ENCODE measurements at regions not wholly inside any gene's neighbourhood (a gene's known extent, or its start where the extent isn't known, plus 50 kb on each side); places are given as distances from the start of the nearest gene placed in this dataset.

DNA sequence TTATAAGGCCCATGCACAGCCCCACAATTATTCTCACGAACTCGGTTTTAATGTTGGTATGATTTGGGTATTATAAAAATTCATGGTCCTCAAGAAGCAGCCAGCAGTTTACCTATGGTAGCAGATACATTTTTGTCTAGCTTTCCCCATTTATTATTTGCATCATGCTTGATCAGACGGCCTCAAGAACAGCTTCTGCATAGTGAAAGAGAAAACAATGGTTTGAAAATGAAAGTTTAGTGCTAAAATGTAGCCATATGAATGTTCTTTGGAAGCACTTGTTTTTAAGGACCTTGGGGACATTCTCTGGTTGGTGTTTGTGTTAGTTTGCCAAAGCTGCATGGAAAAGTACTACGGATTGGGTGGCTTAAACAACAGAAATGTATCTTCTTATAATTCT, 72.4 kb upstream of the CPHXL start:
- TF ChIP-seq, protein P1, sequence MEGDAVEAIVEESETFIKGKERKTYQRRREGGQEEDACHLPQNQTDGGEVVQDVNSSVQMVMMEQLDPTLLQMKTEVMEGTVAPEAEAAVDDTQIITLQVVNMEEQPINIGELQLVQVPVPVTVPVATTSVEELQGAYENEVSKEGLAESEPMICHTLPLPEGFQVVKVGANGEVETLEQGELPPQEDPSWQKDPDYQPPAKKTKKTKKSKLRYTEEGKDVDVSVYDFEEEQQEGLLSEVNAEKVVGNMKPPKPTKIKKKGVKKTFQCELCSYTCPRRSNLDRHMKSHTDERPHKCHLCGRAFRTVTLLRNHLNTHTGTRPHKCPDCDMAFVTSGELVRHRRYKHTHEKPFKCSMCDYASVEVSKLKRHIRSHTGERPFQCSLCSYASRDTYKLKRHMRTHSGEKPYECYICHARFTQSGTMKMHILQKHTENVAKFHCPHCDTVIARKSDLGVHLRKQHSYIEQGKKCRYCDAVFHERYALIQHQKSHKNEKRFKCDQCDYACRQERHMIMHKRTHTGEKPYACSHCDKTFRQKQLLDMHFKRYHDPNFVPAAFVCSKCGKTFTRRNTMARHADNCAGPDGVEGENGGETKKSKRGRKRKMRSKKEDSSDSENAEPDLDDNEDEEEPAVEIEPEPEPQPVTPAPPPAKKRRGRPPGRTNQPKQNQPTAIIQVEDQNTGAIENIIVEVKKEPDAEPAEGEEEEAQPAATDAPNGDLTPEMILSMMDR (IDR thresholded peaks at IDR 0.05) = no peak
- no peak for TF ChIP-seq EP300 (IDR thresholded peaks at IDR 0.05)
